A549 (cell line): ENCODE measurements at regions not wholly inside any gene's neighbourhood (a gene's known extent, or its start where the extent isn't known, plus 50 kb on each side); places are given as distances from the start of the nearest gene placed in this dataset.

Experiments
- JUNB ChIP-seq: fragments of >200 bp; sonication (Bioruptor Twin); formaldehyde crosslinking; IDR thresholded peaks from 2 replicates; pipeline ENCODE4 v1.6.1; 2016
- POLR2A ChIP-seq: IDR thresholded peaks from 2 replicates; pipeline ENCODE4 v1.6.1; 2012; ENCODE audit warnings: mild to moderate bottlenecking, low read length
- REST ChIP-seq: fragments of 200-600 bp; sonication (generic); IDR thresholded peaks from 2 replicates; pipeline ENCODE4 v1.6.1; 2016; ENCODE audit warnings: antibody characterized with exemption, mild to moderate bottlenecking, moderate library complexity
- TP53 ChIP-seq: fragments of 250-450 bp; sonication (Bioruptor Pico); IDR thresholded peaks from 2 replicates; pipeline ENCODE4 v1.5.0; 2021; ENCODE audit warnings: mild to moderate bottlenecking, moderate library complexity
- ZSCAN20 ChIP-seq: fragments of 250-450 bp; sonication (Bioruptor Pico); IDR thresholded peaks from 2 replicates; pipeline ENCODE4 v1.8.0; 2022; ENCODE audit warnings: mild to moderate bottlenecking, moderate library complexity
- TF ChIP-seq, protein P1 (sequence below): fragments of >200 bp; sonication (Bioruptor Twin); formaldehyde crosslinking; IDR thresholded peaks from 3 replicates; pipeline ENCODE4 v1.5.1; 2016
- TF ChIP-seq, protein P2 (sequence below): IDR thresholded peaks from 2 replicates; pipeline ENCODE4 v1.6.1; 2012

GRCh38 chr6:103617642-103618041 lies 1242.1 kb downstream of the HACE1 start:
- TF ChIP-seq, protein P1, sequence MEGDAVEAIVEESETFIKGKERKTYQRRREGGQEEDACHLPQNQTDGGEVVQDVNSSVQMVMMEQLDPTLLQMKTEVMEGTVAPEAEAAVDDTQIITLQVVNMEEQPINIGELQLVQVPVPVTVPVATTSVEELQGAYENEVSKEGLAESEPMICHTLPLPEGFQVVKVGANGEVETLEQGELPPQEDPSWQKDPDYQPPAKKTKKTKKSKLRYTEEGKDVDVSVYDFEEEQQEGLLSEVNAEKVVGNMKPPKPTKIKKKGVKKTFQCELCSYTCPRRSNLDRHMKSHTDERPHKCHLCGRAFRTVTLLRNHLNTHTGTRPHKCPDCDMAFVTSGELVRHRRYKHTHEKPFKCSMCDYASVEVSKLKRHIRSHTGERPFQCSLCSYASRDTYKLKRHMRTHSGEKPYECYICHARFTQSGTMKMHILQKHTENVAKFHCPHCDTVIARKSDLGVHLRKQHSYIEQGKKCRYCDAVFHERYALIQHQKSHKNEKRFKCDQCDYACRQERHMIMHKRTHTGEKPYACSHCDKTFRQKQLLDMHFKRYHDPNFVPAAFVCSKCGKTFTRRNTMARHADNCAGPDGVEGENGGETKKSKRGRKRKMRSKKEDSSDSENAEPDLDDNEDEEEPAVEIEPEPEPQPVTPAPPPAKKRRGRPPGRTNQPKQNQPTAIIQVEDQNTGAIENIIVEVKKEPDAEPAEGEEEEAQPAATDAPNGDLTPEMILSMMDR = no peak
- TF ChIP-seq JUNB = no peak
- no peak for TF ChIP-seq POLR2A
- no peak for TF ChIP-seq ZSCAN20 (CRISPR knock-in tag)
- TF ChIP-seq REST = no peak
- TF ChIP-seq, protein P2, sequence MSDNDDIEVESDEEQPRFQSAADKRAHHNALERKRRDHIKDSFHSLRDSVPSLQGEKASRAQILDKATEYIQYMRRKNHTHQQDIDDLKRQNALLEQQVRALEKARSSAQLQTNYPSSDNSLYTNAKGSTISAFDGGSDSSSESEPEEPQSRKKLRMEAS = no peak
- TF ChIP-seq TP53 (CRISPR knock-in tag) = no peak
